IMR-90 (cell line): ENCODE measurements at regions not wholly inside any gene's neighbourhood (a gene's known extent, or its start where the extent isn't known, plus 50 kb on each side); places are given as distances from the start of the nearest gene placed in this dataset.

Experiments used
- ATAC-seq: fragments of 200-7000 bp; cut with Tn5 transposase; 2 replicates; pipeline ENCODE4 v1.9.1; 2020; ENCODE audit warnings: low read depth, mild to moderate bottlenecking, moderate library complexity
- BruUV-seq: library from RNA; stranded (reverse); fragments of 400-500 nt; replicated peaks from 2 replicates; lab custom pipeline; 2021; lab: Mats Ljungman, UMichigan
- CTCF ChIA-PET: fragments of 300-600 bp; formaldehyde crosslinking; extraction: SDS; loops from one replicate; lab custom pipeline; 2021; ENCODE audit warnings: antibody characterized with exemption; lab: Yijun Ruan, JAX
- POLR2A ChIA-PET: fragments of 300-600 bp; sonication (Branson Sonifier 250); formaldehyde crosslinking; loops from one replicate; lab custom pipeline; 2022; ENCODE audit warnings: antibody characterized with exemption; ENCODE audit not compliant: unreplicated experiment; lab: Charles Lee
- DNase-seq: peaks from one replicate; pipeline ENCODE4 v3.0.0; 2013
- H2AFZ ChIP-seq: replicated peaks from 2 replicates; pipeline ENCODE3; 2013; ENCODE audit warnings: low read length, mild to moderate bottlenecking; ENCODE audit not compliant: poor library complexity
- H2AK5ac ChIP-seq: 2 replicates; pipeline ENCODE4 v1.6.1; 2013; ENCODE audit warnings: low read depth, low read length, inconsistent platforms
- H2AK9ac ChIP-seq: replicated peaks from 2 replicates; pipeline ENCODE3; 2013; ENCODE audit warnings: mild to moderate bottlenecking, low read depth, low read length, moderate library complexity; ENCODE audit not compliant: poor library complexity
- H2BK120ac ChIP-seq: 2 replicates; pipeline ENCODE4 v1.6.1; 2013; ENCODE audit warnings: low read depth, low read length, inconsistent platforms
- H2BK15ac ChIP-seq: 3 replicates; pipeline ENCODE4 v1.6.1; 2013; ENCODE audit warnings: low read depth, low read length, inconsistent platforms
- H2BK20ac ChIP-seq: 2 replicates; pipeline ENCODE4 v1.6.1; 2013; ENCODE audit warnings: low read depth, mild to moderate bottlenecking, inconsistent platforms, low read length, moderate library complexity
- H2BK5ac ChIP-seq: 2 replicates; pipeline ENCODE4 v1.6.1; 2013; ENCODE audit warnings: mild to moderate bottlenecking, low read depth, low read length, inconsistent platforms; ENCODE audit not compliant: poor library complexity, severe bottlenecking
- H3K14ac ChIP-seq: replicated peaks from 2 replicates; pipeline ENCODE4 v1.6.1; 2013; ENCODE audit warnings: low read depth, low read length, inconsistent platforms
- H3K18ac ChIP-seq: 2 replicates; pipeline ENCODE4 v1.6.1; 2013; ENCODE audit warnings: low read depth, low read length, control low read depth
- H3K23ac ChIP-seq: 2 replicates; pipeline ENCODE4 v1.6.1; 2013; ENCODE audit warnings: low read depth, low read length, inconsistent platforms
- H3K27ac ChIP-seq: 2 replicates; pipeline ENCODE4 v1.5.1; 2013; ENCODE audit warnings: mild to moderate bottlenecking, control low read depth, low read length; ENCODE audit not compliant: insufficient read depth
- H3K27me3 ChIP-seq: 2 replicates; pipeline ENCODE4 v1.6.1; 2013; ENCODE audit warnings: low read length; ENCODE audit not compliant: control insufficient read depth, insufficient read depth
- H3K36me3 ChIP-seq: 2 replicates; pipeline ENCODE4 v1.6.1; 2013; ENCODE audit warnings: low read length, mixed read lengths; ENCODE audit not compliant: control insufficient read depth, insufficient read depth
- H3K4ac ChIP-seq: 2 replicates; pipeline ENCODE4 v1.6.1; 2013; ENCODE audit warnings: low read depth, low read length, inconsistent platforms
- H3K4me1 ChIP-seq: 2 replicates; pipeline ENCODE4 v1.6.1; 2013; ENCODE audit warnings: low read length, mixed read lengths; ENCODE audit not compliant: control insufficient read depth, insufficient read depth
- H3K4me2 ChIP-seq: 2 replicates; pipeline ENCODE4 v1.6.1; 2013; ENCODE audit warnings: low read depth, mild to moderate bottlenecking, control low read depth, low read length, moderate library complexity
- H3K4me3 ChIP-seq: 2 replicates; pipeline ENCODE4 v1.5.1; 2013; ENCODE audit warnings: low read depth, mild to moderate bottlenecking, control low read depth, low read length, moderate library complexity; ENCODE audit not compliant: insufficient read depth
- H3K56ac ChIP-seq: 2 replicates; pipeline ENCODE4 v1.6.1; 2013; ENCODE audit warnings: low read length, inconsistent platforms; ENCODE audit not compliant: insufficient read depth; ENCODE audit errors: extremely low read depth
- H3K79me1 ChIP-seq, 2 experiments: 2 replicates each; pipeline ENCODE4 v1.6.1; 2013; ENCODE audit warnings: low read length in 2 of 2, inconsistent platforms in 1 of 2, low read depth in 1 of 2
- H3K9ac ChIP-seq: 2 replicates; pipeline ENCODE4 v1.6.1; 2013; ENCODE audit warnings: low read depth, low read length, control low read depth
- H3K9me1 ChIP-seq: 2 replicates; pipeline ENCODE4 v1.6.1; 2013; ENCODE audit warnings: low read length, inconsistent platforms; ENCODE audit not compliant: insufficient read depth
- H3K9me3 ChIP-seq: 2 replicates; pipeline ENCODE4 v1.6.1; 2013; ENCODE audit warnings: low read length; ENCODE audit not compliant: control insufficient read depth, insufficient read depth
- H4K20me1 ChIP-seq: 2 replicates; pipeline ENCODE4 v1.6.1; 2013; ENCODE audit warnings: low read length, inconsistent platforms; ENCODE audit not compliant: insufficient read depth
- H4K5ac ChIP-seq: 2 replicates; pipeline ENCODE4 v1.6.1; 2013; ENCODE audit warnings: mild to moderate bottlenecking, low read depth, low read length, control low read depth
- H4K8ac ChIP-seq, 2 experiments: 2 replicates each; pipeline ENCODE4 v1.6.1; 2013; ENCODE audit warnings: low read depth in 2 of 2, low read length in 2 of 2, control low read depth in 1 of 2, inconsistent platforms in 1 of 2
- H4K91ac ChIP-seq: 2 replicates; pipeline ENCODE4 v1.6.1; 2013; ENCODE audit warnings: low read depth, low read length, inconsistent platforms; ENCODE audit not compliant: insufficient read depth
- CHD1 ChIP-seq: IDR thresholded peaks from 2 replicates; pipeline ENCODE4 v1.6.1; 2012; ENCODE audit warnings: low read depth, low read length, improper control_type of control experiment
- NFE2L2 ChIP-seq: fragments of 150-350 bp; IDR thresholded peaks from 2 replicates; pipeline ENCODE4 v1.6.1; 2016; ENCODE audit warnings: low read depth, mild to moderate bottlenecking, low read length
- RAD21 ChIP-seq: IDR thresholded peaks from 2 replicates; pipeline ENCODE4 v1.6.1; 2012; ENCODE audit warnings: low read length, improper control_type of control experiment
- SMC3 ChIP-seq: fragments of 150-350 bp; IDR thresholded peaks from 2 replicates; pipeline ENCODE4 v1.6.1; 2016; ENCODE audit warnings: low read depth, mild to moderate bottlenecking, antibody characterized with exemption, low read length, moderate library complexity
- dilution Hi-C: fragments of 300-500 bp; cut with HindIII; formaldehyde crosslinking; loops from one replicate; pipeline ENCODE4 v1.14.3; 2018; ENCODE audit warnings: low sequenced_read_pairs; ENCODE audit not compliant: unreplicated experiment
- in situ Hi-C: fragments of 300-500 bp; cut with MboI; formaldehyde crosslinking; loops from 3 replicates; pipeline ENCODE4 v1.14.3; 2019; ENCODE audit warnings: low sequenced_read_pairs, inconsistent platforms, mixed read lengths
- intact Hi-C: fragments of 100-400 bp; cut with micrococcal nuclease; formaldehyde crosslinking; loops from 2 replicates; pipeline ENCODE4 v1.10.0; 2022
- TF ChIP-seq, protein P1 (sequence below): fragments of 150-350 bp; IDR thresholded peaks from 2 replicates; pipeline ENCODE4 v1.6.1; 2016; ENCODE audit warnings: low read depth, mild to moderate bottlenecking, low read length, moderate library complexity, borderline replicate concordance

GRCh38 chr6:74717591-74717990 lies 488.3 kb downstream of the COL12A1 start:
- Histone ChIP-seq H3K4me2 (no peak overlapping the region), H2AK5ac (no peak overlapping the region), H2BK5ac (no peak overlapping the region), H2AK9ac (no peak overlapping the region), H3K27ac (no peak overlapping the region), H3K4ac (no peak overlapping the region), H3K14ac (no peak overlapping the region), H3K4me3 (no peak overlapping the region), H4K20me1 (no peaks in the 10 kb centered on the region), H3K18ac (no peak overlapping the region), H3K23ac (no peak overlapping the region), H3K9me1 (no peaks in the 10 kb centered on the region), H3K36me3 (no peaks in the 10 kb centered on the region), H3K9ac (no peak overlapping the region), H3K9me3 (peaks cover 3% of the 10 kb centered on the region; the same call in 1 of the 2 replicates), H2BK120ac (no peak overlapping the region), H3K79me1 (no peaks in the 10 kb centered on the region), H2BK15ac (no peak overlapping the region), H4K5ac (no peak overlapping the region), H4K8ac (no peak overlapping the region), H2AFZ (no peak overlapping the region), H4K91ac (no peak overlapping the region), H3K27me3 (no peaks in the 10 kb centered on the region), H3K56ac (no peak overlapping the region), H3K4me1 (peaks cover 1% of the 10 kb centered on the region; the same call in 1 of the 2 replicates), H2BK20ac (no peak overlapping the region)
- ChIA-PET POLR2A (no interaction called here), CTCF (no interaction called here)
- intact Hi-C loops (no loop called here), in situ Hi-C loops (no loop called here), dilution Hi-C loops (no loop called here)
- TF ChIP-seq NFE2L2 = no peak
- no peak for TF ChIP-seq CHD1
- TF ChIP-seq RAD21 = no peak
- no peak for TF ChIP-seq SMC3
- TF ChIP-seq, protein P1, sequence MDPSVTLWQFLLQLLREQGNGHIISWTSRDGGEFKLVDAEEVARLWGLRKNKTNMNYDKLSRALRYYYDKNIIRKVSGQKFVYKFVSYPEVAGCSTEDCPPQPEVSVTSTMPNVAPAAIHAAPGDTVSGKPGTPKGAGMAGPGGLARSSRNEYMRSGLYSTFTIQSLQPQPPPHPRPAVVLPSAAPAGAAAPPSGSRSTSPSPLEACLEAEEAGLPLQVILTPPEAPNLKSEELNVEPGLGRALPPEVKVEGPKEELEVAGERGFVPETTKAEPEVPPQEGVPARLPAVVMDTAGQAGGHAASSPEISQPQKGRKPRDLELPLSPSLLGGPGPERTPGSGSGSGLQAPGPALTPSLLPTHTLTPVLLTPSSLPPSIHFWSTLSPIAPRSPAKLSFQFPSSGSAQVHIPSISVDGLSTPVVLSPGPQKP = no peak
- no peak for DNase-seq
- no TSS peak for BruUV-seq
- no peak for ATAC-seq
